GM10266 (cell line): ENCODE measurements at regions not wholly inside any gene's neighbourhood (a gene's known extent, or its start where the extent isn't known, plus 50 kb on each side); places are given as distances from the start of the nearest gene placed in this dataset.

Source experiments
- DNase-seq: peaks from one replicate; pipeline ENCODE4 v3.0.0; 2012; ENCODE audit errors: extremely low spot score
- CTCF ChIP-seq: IDR thresholded peaks from 2 replicates; pipeline ENCODE4 v1.5.1; 2012; ENCODE audit warnings: mild to moderate bottlenecking, low read depth; ENCODE audit not compliant: control insufficient read depth, insufficient read depth; ENCODE audit errors: missing control alignments

- no peak for TF ChIP-seq CTCF
- DNase-seq = no peak
Measured at GRCh38 chr2:83534416-83534815, 924.7 kb downstream of the SUCLG1 start.

GRCh38 chr2:83531206-83531826 lies 927.8 kb downstream of the SUCLG1 start:
- DNase-seq = no peak
- no peak for TF ChIP-seq CTCF

- DNase-seq = no peak
- no peak for TF ChIP-seq CTCF
Measured at GRCh38 chr2:83528767-83529166, 930.3 kb downstream of the SUCLG1 start.

- DNase-seq = no peak
- TF ChIP-seq CTCF = no peak
Measured at GRCh38 chr2:83522891-83523493, 936.1 kb downstream of the SUCLG1 start.

- DNase-seq = no peak
- TF ChIP-seq CTCF = no peak
Measured at GRCh38 chr2:83517727-83518368, 941.2 kb downstream of the SUCLG1 start.

GRCh38 chr2:83516503-83516902 lies 942.6 kb downstream of the SUCLG1 start:
- DNase-seq = no peak
- no peak for TF ChIP-seq CTCF

- DNase-seq = no peak
- TF ChIP-seq CTCF = no peak
Measured at GRCh38 chr2:83487451-83487850, 971.6 kb downstream of the SUCLG1 start.
